ENCODE measurements at regions not wholly inside any gene's neighbourhood (a gene's known extent, or its start where the extent isn't known, plus 50 kb on each side); places are given as distances from the start of the nearest gene placed in this dataset.

- H3K27me3 ChIP-seq (ENCODE audit: control insufficient read depth, insufficient read depth, low read length) = no peaks in the 10 kb centered on the region
- H3K4me3 ChIP-seq (ENCODE audit: low read depth, low read length) = no peak overlapping the region
- peak overlapping the region; percentile 37 for H3K27ac ChIP-seq
- no peaks in the 10 kb centered on the region for H3K79me2 ChIP-seq
- H3K36me3 ChIP-seq (ENCODE audit: control insufficient read depth, insufficient read depth, low read length) = no peaks in the 10 kb centered on the region
- H2AFZ ChIP-seq = no peak overlapping the region
- H3K4me1 ChIP-seq = peaks cover 22% of the 10 kb centered on the region
- H3K9ac ChIP-seq = no peak overlapping the region
- H3K4me2 ChIP-seq (ENCODE audit: low read length) = no peak overlapping the region
- no peak for TF ChIP-seq CTCF (IDR thresholded peaks at IDR 0.05)
- H3K9me3 ChIP-seq (ENCODE audit: control insufficient read depth, low read length) = no peaks in the 10 kb centered on the region
Measured at GRCh38 chr2:234334151-234334550, 162.7 kb downstream of the ARL4C start.

GRCh38 chr2:234333168-234334130, 163.4 kb downstream of the ARL4C start:
- Histone ChIP-seq H3K9ac (no peak overlapping the region), H3K27me3 (ENCODE audit: control insufficient read depth, insufficient read depth, low read length) (no peaks in the 10 kb centered on the region), H3K9me3 (ENCODE audit: control insufficient read depth, low read length) (no peaks in the 10 kb centered on the region), H2AFZ (no peak overlapping the region), H3K36me3 (ENCODE audit: control insufficient read depth, insufficient read depth, low read length) (no peaks in the 10 kb centered on the region), H3K79me2 (no peaks in the 10 kb centered on the region), H3K4me1 (peaks cover 22% of the 10 kb centered on the region), H3K4me2 (ENCODE audit: low read length) (no peak overlapping the region), H3K4me3 (ENCODE audit: low read depth, low read length) (no peak overlapping the region), H3K27ac (no peak overlapping the region)
- TF ChIP-seq CTCF (IDR thresholded peaks at IDR 0.05) = no peak

GRCh38 chr2:234331966-234332365, 164.9 kb downstream of the ARL4C start:
- H2AFZ ChIP-seq = no peak overlapping the region
- H3K9me3 ChIP-seq (ENCODE audit: control insufficient read depth, low read length) = no peaks in the 10 kb centered on the region
- no peak overlapping the region for H3K4me2 ChIP-seq (ENCODE audit: low read length)
- H3K27ac ChIP-seq = no peak overlapping the region
- H3K4me1 ChIP-seq = peaks cover 22% of the 10 kb centered on the region
- no peak overlapping the region for H3K4me3 ChIP-seq (ENCODE audit: low read depth, low read length)
- no peaks in the 10 kb centered on the region for H3K27me3 ChIP-seq (ENCODE audit: control insufficient read depth, insufficient read depth, low read length)
- H3K9ac ChIP-seq = no peak overlapping the region
- H3K79me2 ChIP-seq = no peaks in the 10 kb centered on the region
- TF ChIP-seq CTCF (IDR thresholded peaks at IDR 0.05) = no peak
- H3K36me3 ChIP-seq (ENCODE audit: control insufficient read depth, insufficient read depth, low read length) = no peaks in the 10 kb centered on the region

- Histone ChIP-seq H3K4me2 (ENCODE audit: low read length) (no peak overlapping the region), H3K4me3 (ENCODE audit: low read depth, low read length) (no peak overlapping the region), H3K4me1 (peaks cover 22% of the 10 kb centered on the region), H3K9ac (no peak overlapping the region), H3K79me2 (no peaks in the 10 kb centered on the region), H3K36me3 (ENCODE audit: control insufficient read depth, insufficient read depth, low read length) (no peaks in the 10 kb centered on the region), H3K27me3 (ENCODE audit: control insufficient read depth, insufficient read depth, low read length) (no peaks in the 10 kb centered on the region), H2AFZ (no peak overlapping the region), H3K9me3 (ENCODE audit: control insufficient read depth, low read length) (no peaks in the 10 kb centered on the region), H3K27ac (no peak overlapping the region)
- TF ChIP-seq CTCF (IDR thresholded peaks at IDR 0.05) = no peak
Measured at GRCh38 chr2:234331566-234331965, 165.3 kb downstream of the ARL4C start.

Data from parathyroid adenoma (tissue), 2 donors.